ENCODE measurements at regions not wholly inside any gene's neighbourhood (a gene's known extent, or its start where the extent isn't known, plus 50 kb on each side); places are given as distances from the start of the nearest gene placed in this dataset.

DNA sequence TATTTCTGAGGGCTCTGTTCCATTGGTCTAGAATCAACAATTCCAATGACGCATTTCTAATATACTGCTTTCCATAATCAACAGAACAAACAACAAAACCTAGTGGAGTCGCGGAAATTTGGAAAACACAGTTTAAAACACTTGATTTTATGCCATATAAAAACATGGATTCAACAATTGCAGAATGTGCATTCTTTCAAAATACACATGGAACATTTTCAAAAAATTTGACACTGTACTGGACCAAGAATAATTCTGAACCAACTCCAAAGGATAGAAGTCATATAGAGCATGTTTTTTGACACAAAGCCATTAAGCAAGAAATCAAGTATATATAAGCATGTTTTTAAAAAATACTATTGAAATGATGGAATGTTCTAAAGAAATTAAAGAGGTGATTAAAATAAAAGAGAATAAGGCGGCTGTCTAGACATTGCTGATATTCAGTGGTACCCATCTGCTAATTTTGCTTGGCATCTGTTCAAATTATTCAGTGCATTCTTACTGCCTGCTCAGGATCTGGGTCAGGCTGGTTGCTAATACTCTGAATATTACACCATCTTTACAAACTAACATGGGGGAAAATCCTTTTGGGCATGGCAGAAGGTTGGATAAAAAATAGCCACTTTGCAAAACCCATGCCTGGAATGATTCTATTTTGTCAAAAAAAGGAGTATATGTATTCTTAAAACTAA is 221.3 kb downstream of the NPR3 start:
- TF ChIP-seq, protein P1, sequence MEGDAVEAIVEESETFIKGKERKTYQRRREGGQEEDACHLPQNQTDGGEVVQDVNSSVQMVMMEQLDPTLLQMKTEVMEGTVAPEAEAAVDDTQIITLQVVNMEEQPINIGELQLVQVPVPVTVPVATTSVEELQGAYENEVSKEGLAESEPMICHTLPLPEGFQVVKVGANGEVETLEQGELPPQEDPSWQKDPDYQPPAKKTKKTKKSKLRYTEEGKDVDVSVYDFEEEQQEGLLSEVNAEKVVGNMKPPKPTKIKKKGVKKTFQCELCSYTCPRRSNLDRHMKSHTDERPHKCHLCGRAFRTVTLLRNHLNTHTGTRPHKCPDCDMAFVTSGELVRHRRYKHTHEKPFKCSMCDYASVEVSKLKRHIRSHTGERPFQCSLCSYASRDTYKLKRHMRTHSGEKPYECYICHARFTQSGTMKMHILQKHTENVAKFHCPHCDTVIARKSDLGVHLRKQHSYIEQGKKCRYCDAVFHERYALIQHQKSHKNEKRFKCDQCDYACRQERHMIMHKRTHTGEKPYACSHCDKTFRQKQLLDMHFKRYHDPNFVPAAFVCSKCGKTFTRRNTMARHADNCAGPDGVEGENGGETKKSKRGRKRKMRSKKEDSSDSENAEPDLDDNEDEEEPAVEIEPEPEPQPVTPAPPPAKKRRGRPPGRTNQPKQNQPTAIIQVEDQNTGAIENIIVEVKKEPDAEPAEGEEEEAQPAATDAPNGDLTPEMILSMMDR (IDR thresholded peaks at IDR 0.05), result no peak
- no peak for TF ChIP-seq POLR2A (IDR thresholded peaks at IDR 0.05)

Measured in lower leg skin (tissue), 3 donors.